ENCODE measurements at regions not wholly inside any gene's neighbourhood (a gene's known extent, or its start where the extent isn't known, plus 50 kb on each side); places are given as distances from the start of the nearest gene placed in this dataset.

DNA sequence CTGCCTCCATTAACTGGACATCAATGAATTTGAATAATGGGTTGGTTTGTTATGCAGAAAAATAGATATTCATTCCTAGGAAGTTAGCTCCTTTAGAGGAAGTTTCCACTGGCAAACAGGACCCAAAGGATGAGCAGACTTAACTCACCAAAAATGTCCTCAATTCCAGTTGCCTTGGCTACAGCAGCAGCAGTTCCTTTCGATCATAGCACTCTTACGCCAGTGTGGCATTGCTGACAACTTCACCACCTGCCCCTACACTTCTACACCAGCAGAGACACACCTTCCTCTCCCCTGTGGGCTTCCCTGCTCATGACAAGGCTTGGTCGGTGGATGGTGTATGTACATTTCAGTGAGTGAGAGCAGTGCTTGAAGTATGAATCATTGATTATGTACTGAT lies 532.8 kb downstream of the QKI start:
- TF ChIP-seq EZH2phosphoT487 (IDR thresholded peaks at IDR 0.05; ENCODE audit: insufficient read depth, low read depth) (no peak), EZH2 (IDR thresholded peaks at IDR 0.05; ENCODE audit: insufficient read depth, poor library complexity, severe bottlenecking) (no peak)
